Thyroid gland (tissue), 4 donors: ENCODE measurements at regions not wholly inside any gene's neighbourhood (a gene's known extent, or its start where the extent isn't known, plus 50 kb on each side); places are given as distances from the start of the nearest gene placed in this dataset.

ENCODE experiments used
- CTCF ChIP-seq, 6 experiments: fragments of 200-600 bp in 3 of 6; fragments of 450-650 bp in 3 of 6; sonication (generic) in 3 of 6; IDR thresholded peaks; one replicate each; pipeline ENCODE4 v1.5.1; 2016 to 2019; ENCODE audit warnings: antibody characterized with exemption in 6 of 6, mild to moderate bottlenecking in 2 of 6, inconsistent platforms in 1 of 6, moderate library complexity in 1 of 6
- POLR2A ChIP-seq, 2 donors: fragments of 450-650 bp; IDR thresholded peaks; one replicate each; pipeline ENCODE4 v1.6.1; 2017; ENCODE audit warnings: antibody characterized with exemption in 2 of 2, mild to moderate bottlenecking in 2 of 2, moderate library complexity in 1 of 2

- TF ChIP-seq CTCF (IDR thresholded peaks at IDR 0.05) (no peak), POLR2A (IDR thresholded peaks at IDR 0.05) (no peak)
Measured at GRCh38 chr12:97408363-97408762, 54.2 kb upstream of the RMST start.
